ENCODE measurements at regions not wholly inside any gene's neighbourhood (a gene's known extent, or its start where the extent isn't known, plus 50 kb on each side); places are given as distances from the start of the nearest gene placed in this dataset.

GRCh38 chr3:188099907-188100306 lies 54.0 kb upstream of the LPP start:
- TF ChIP-seq CTCF (IDR thresholded peaks at IDR 0.05) (no peak), POLR2AphosphoS5 (IDR thresholded peaks at IDR 0.05; ENCODE audit: low read depth, low read length) (no peak)
- TF ChIP-seq, protein P1, sequence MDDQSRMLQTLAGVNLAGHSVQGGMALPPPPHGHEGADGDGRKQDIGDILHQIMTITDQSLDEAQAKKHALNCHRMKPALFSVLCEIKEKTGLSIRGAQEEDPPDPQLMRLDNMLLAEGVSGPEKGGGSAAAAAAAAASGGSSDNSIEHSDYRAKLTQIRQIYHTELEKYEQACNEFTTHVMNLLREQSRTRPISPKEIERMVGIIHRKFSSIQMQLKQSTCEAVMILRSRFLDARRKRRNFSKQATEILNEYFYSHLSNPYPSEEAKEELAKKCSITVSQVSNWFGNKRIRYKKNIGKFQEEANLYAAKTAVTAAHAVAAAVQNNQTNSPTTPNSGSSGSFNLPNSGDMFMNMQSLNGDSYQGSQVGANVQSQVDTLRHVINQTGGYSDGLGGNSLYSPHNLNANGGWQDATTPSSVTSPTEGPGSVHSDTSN (IDR thresholded peaks at IDR 0.05) = no peak

Measured in SK-N-SH (cell line).